Fibroblast of lung (primary cell): ENCODE measurements at regions not wholly inside any gene's neighbourhood (a gene's known extent, or its start where the extent isn't known, plus 50 kb on each side); places are given as distances from the start of the nearest gene placed in this dataset.

Experiments used
- DNase-seq, 2 donors: peaks; one replicate each; pipeline versions ENCODE4 v3.0.0 to v3.0.0-alpha.2; 2010; ENCODE audit warnings: low read depth in 2 of 2
- H2AFZ ChIP-seq: 2 replicates; pipeline ENCODE4 v1.5.1; 2012; ENCODE audit warnings: low read length, control low read depth, inconsistent platforms
- H3K27ac ChIP-seq: 2 replicates; pipeline ENCODE4 v1.5.1; 2011; ENCODE audit warnings: low read length, control low read depth; ENCODE audit not compliant: insufficient read depth
- H3K27me3 ChIP-seq: 2 replicates; pipeline ENCODE4 v1.5.1; 2011; ENCODE audit warnings: mild to moderate bottlenecking, low read length; ENCODE audit not compliant: control insufficient read depth, insufficient read depth
- H3K36me3 ChIP-seq: 2 replicates; pipeline ENCODE4 v1.5.1; 2011; ENCODE audit warnings: low read length; ENCODE audit not compliant: control insufficient read depth, insufficient read depth
- H3K4me1 ChIP-seq: 2 replicates; pipeline ENCODE4 v1.5.1; 2011; ENCODE audit warnings: low read length; ENCODE audit not compliant: control insufficient read depth, insufficient read depth; ENCODE audit errors: extremely low read depth
- H3K4me2 ChIP-seq: 2 replicates; pipeline ENCODE4 v1.5.1; 2011; ENCODE audit warnings: low read length, control low read depth; ENCODE audit not compliant: insufficient read depth; ENCODE audit errors: extremely low read depth
- H3K4me3 ChIP-seq, 4 experiments: fragments of 200-600 bp in 1 of 4; sonication (generic) in 1 of 4; replicated peaks in 1 of 4; 2 replicates each; pipeline ENCODE4 v1.5.1; 2011 to 2016; ENCODE audit warnings: low read length in 4 of 4, low read depth in 3 of 4, mild to moderate bottlenecking in 3 of 4, control low read depth in 2 of 4, inconsistent platforms in 1 of 4, mixed read lengths in 1 of 4; ENCODE audit not compliant: insufficient read depth in 1 of 4; ENCODE audit errors: control extremely low read depth in 1 of 4
- H3K79me2 ChIP-seq: 2 replicates; pipeline ENCODE4 v1.5.1; 2012; ENCODE audit warnings: mild to moderate bottlenecking, low read length, inconsistent platforms; ENCODE audit not compliant: control insufficient read depth, insufficient read depth
- H3K9ac ChIP-seq: 2 replicates; pipeline ENCODE4 v1.5.1; 2011; ENCODE audit warnings: mild to moderate bottlenecking, low read length, control low read depth; ENCODE audit not compliant: insufficient read depth
- H3K9me3 ChIP-seq: 2 replicates; pipeline ENCODE4 v1.5.1; 2012; ENCODE audit warnings: low read depth, low read length; ENCODE audit not compliant: control insufficient read depth, insufficient read depth
- H4K20me1 ChIP-seq: 2 replicates; pipeline ENCODE4 v1.5.1; 2011; ENCODE audit warnings: low read length; ENCODE audit not compliant: control insufficient read depth, insufficient read depth; ENCODE audit errors: extremely low read depth
- CTCF ChIP-seq, 2 donors: IDR thresholded peaks in 1 of 2; conservative IDR thresholded peaks in 1 of 2; 1 replicate in 1 of 2; 2 replicates in 1 of 2; pipeline ENCODE4 v1.5.1; 2011 to 2012; ENCODE audit warnings: low read length in 2 of 2, control low read depth in 1 of 2, inconsistent platforms in 1 of 2, low read depth in 1 of 2, mild to moderate bottlenecking in 1 of 2
- EZH2 ChIP-seq: IDR thresholded peaks from 2 replicates; pipeline ENCODE4 v1.5.1; 2012; ENCODE audit warnings: low read length, control low read depth, mild to moderate bottlenecking; ENCODE audit errors: missing control alignments

- no peak overlapping the region for H2AFZ ChIP-seq
- no peaks in the 10 kb centered on the region for H3K79me2 ChIP-seq
- no peak overlapping the region for H3K4me2 ChIP-seq
- no peaks in the 10 kb centered on the region for H3K4me1 ChIP-seq
- no peaks in the 10 kb centered on the region for H3K9me3 ChIP-seq
- H3K9ac ChIP-seq: no peak overlapping the region
- DNase-seq: no peak
- H3K27me3 ChIP-seq: no peaks in the 10 kb centered on the region
- H3K27ac ChIP-seq: no peak overlapping the region
- no peak for TF ChIP-seq CTCF (conservative IDR thresholded peaks at IDR 0.05 in 1 of 2, IDR thresholded peaks at IDR 0.05 in 1 of 2; ENCODE audit: low read depth in 1 of 2, low read length in 2 of 2)
- no peak for TF ChIP-seq EZH2
- H3K36me3 ChIP-seq: no peaks in the 10 kb centered on the region
- no peak overlapping the region for H3K4me3 ChIP-seq
- H4K20me1 ChIP-seq: no peaks in the 10 kb centered on the region
These were observed 201.9 kb upstream of the ISL1 start for GRCh38 chr5:51181208-51181894.

- no peak overlapping the region for H3K27ac ChIP-seq
- no peak overlapping the region for H3K9ac ChIP-seq
- H3K27me3 ChIP-seq: no peaks in the 10 kb centered on the region
- no peak overlapping the region for H3K4me3 ChIP-seq
- no peak for DNase-seq
- TF ChIP-seq CTCF (conservative IDR thresholded peaks at IDR 0.05 in 1 of 2, IDR thresholded peaks at IDR 0.05 in 1 of 2; ENCODE audit: low read depth in 1 of 2, low read length in 2 of 2) (no peak), EZH2 (no peak)
- no peaks in the 10 kb centered on the region for H4K20me1 ChIP-seq
- no peaks in the 10 kb centered on the region for H3K4me1 ChIP-seq
- H3K9me3 ChIP-seq: no peaks in the 10 kb centered on the region
- no peaks in the 10 kb centered on the region for H3K36me3 ChIP-seq
- H3K79me2 ChIP-seq: no peaks in the 10 kb centered on the region
- no peak overlapping the region for H2AFZ ChIP-seq
- H3K4me2 ChIP-seq: no peak overlapping the region
These were observed 197.4 kb upstream of the ISL1 start for GRCh38 chr5:51185850-51186329.

GRCh38 chr5:51188001-51188591 lies 195.2 kb upstream of the ISL1 start:
- Histone ChIP-seq H3K4me3 (no peak overlapping the region), H3K27ac (no peak overlapping the region), H3K9ac (no peak overlapping the region), H3K36me3 (no peaks in the 10 kb centered on the region), H3K9me3 (no peaks in the 10 kb centered on the region), H3K4me1 (no peaks in the 10 kb centered on the region), H4K20me1 (no peaks in the 10 kb centered on the region), H3K79me2 (no peaks in the 10 kb centered on the region), H3K4me2 (no peak overlapping the region), H3K27me3 (no peaks in the 10 kb centered on the region), H2AFZ (no peak overlapping the region)
- TF ChIP-seq CTCF (conservative IDR thresholded peaks at IDR 0.05 in 1 of 2, IDR thresholded peaks at IDR 0.05 in 1 of 2; ENCODE audit: low read depth in 1 of 2, low read length in 2 of 2) (no peak), EZH2 (no peak)
- no peak for DNase-seq
